Mononuclear cell (primary cell): ENCODE measurements at regions not wholly inside any gene's neighbourhood (a gene's known extent, or its start where the extent isn't known, plus 50 kb on each side); places are given as distances from the start of the nearest gene placed in this dataset.
"Not testable (repeated sequence)": the region's sequence is repeated elsewhere in the genome, so short reads cannot be mapped to it uniquely, and the experiment has no call there.

Experiments used
- H3K27me3 ChIP-seq: 2 replicates; pipeline ENCODE4 v1.6.0; 2011; ENCODE audit warnings: low read length, control low read depth; ENCODE audit not compliant: insufficient read depth
- H3K4me1 ChIP-seq: 2 replicates; pipeline ENCODE4 v1.5.1; 2011; ENCODE audit warnings: mild to moderate bottlenecking, low read length, control low read depth; ENCODE audit not compliant: insufficient read depth
- H3K4me3 ChIP-seq: 2 replicates; pipeline ENCODE4 v1.5.1; 2011; ENCODE audit warnings: mild to moderate bottlenecking, low read length, moderate library complexity
- H3K9me3 ChIP-seq: 2 replicates; pipeline ENCODE4 v1.5.1; 2011; ENCODE audit warnings: low read depth, mild to moderate bottlenecking, control low read depth, low read length

DNA sequence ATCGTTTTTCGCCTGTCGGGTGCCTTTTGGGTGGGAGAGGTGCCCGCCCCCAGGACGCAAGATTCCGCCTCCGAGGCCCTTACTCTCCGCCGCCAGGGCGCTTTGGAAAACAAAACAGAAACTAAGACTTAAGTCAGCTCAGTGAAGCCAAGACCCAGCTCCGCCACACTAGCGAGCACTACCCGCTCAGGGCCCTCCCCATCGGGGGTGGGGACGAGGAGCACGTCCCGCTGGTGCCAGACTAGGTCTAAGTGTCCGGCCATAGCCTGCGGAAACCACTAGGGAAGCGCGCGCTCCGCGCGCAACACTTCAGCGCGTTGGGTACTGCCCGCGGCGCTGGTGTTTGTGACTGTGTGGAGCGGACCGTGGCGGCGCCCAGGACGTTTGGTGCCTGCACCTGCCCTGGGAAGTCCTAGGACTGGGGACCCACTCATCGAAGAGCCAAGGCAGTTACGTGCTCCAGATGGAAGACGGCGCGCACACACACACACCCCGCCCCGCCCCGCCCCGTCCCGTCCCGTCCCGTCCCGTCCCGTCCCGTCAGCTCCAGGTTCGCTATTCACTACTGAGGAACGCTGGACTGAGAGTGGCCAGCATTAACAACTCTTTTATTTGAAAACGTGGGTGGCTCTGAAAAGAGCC is 57.6 kb upstream of the BOLA1 start:
- not testable (repeated sequence) for H3K9me3 ChIP-seq, H3K4me3 ChIP-seq, H3K27me3 ChIP-seq
- H3K4me1 ChIP-seq: peaks cover 26% of the 10 kb centered on the region

DNA sequence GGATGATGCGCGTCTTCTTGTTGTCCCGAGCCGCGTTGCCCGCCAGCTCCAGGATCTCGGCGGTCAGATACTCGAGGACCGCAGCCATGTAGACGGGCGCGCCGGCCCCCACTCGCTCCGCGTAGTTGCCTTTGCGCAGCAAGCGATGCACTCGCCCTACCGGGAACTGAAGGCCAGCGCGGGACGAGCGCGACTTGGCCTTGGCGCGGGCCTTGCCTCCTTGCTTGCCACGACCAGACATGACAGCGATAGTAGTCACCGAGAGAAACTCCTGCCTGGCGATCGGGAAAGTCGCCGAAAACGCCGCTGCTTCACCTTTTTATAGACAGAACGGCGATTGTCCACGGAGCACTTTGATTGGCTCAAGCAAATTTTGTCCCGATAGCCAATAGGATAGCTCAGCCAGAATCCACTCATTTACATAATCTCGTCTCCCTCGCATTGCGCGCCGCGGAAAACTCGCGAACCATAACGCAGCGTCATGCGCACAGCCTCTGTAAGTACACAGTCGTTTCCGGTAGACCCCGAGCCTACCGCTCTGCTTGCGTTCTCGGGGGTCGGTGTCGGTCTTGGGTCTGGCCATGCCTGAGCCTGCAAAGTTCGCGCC is 56.8 kb upstream of the BOLA1 start:
- H3K4me1 ChIP-seq: peaks cover 34% of the 10 kb centered on the region
- H3K4me3 ChIP-seq, H3K9me3 ChIP-seq, H3K27me3 ChIP-seq: not testable (repeated sequence)

DNA sequence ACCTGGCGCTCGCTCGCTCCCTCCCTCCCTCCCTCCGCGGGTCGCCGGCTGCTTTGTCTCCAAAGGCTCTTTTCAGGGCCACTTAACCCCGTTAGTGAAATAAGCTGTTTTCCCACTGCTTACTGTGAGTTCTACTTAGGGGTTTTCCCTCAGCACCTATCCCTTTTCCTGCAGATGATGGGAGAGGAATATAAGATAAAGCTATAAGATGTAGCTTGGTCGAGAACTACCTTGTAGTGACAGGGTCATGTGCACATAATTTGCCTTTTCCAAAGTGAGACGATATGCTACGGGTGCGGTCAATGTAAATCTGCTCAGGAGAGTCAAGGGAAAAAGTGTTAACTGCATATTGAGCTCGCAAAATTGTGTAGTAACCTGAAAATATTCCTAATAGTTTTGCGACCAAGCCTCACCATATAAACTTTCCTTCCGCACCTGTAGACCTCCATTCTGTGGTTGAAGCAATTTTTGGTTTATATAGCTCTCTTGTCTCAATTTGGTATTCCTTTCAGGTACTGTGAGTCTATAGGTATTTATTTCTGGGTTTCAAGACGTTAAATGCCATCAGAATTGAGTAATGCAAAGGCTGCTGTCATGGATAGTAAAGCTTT is 55.8 kb upstream of the BOLA1 start:
- Histone ChIP-seq H3K27me3 (no peaks in the 10 kb centered on the region), H3K4me1 (peaks cover 43% of the 10 kb centered on the region), H3K9me3 (no peaks in the 10 kb centered on the region), H3K4me3 (peak overlapping the region; percentile 61)

DNA sequence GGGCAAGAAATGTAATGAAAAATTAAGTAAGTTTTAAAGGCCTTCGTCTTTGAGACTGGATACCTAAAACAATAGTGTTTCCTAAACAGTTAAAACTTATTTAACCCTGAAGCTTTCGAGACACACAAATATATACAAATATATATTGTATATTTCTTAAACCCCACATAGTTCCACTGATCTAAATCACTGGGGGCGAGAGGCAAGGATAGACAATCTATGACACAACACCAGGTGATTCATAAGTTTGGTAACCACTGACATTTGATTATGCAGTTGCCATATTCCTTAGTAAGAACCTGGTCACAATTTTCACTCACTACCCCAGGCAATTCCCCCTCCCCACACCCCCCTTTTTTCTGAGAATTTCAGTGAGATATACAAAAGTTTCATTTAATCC is 55.3 kb upstream of the BOLA1 start:
- Histone ChIP-seq H3K4me1 (peaks cover 48% of the 10 kb centered on the region), H3K9me3 (no peaks in the 10 kb centered on the region), H3K27me3 (no peaks in the 10 kb centered on the region), H3K4me3 (peak overlapping the region; percentile 61)

DNA sequence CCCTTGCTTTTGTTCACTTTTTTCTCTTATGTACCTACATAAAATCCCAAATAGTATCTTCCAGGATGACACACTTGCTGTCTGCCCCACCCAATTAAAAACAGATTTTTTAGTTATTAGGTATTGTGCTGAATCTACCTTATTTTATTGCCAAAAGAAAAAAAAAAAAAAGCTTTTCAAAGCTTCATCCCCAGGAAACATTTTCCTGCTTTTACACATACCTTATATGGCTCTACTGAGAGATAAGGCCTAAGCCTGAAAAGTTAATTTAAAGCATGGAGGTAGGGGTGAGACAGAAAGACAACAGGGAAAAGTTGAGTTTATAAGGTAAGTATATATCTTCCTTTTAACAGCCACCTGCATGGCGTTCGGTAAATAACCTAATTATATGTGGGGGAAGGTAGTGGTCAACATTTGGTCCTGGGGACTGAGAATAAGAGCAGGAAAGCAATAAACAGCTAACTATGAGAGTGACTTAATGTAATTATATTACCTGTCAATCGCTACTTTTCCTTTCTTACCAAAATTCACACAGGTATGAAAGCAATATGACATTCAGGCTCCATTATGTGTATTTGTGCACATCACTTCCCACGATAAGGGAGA is 54.6 kb upstream of the BOLA1 start:
- H3K4me3 ChIP-seq: no peak overlapping the region
- H3K4me1 ChIP-seq: peaks cover 55% of the 10 kb centered on the region

DNA sequence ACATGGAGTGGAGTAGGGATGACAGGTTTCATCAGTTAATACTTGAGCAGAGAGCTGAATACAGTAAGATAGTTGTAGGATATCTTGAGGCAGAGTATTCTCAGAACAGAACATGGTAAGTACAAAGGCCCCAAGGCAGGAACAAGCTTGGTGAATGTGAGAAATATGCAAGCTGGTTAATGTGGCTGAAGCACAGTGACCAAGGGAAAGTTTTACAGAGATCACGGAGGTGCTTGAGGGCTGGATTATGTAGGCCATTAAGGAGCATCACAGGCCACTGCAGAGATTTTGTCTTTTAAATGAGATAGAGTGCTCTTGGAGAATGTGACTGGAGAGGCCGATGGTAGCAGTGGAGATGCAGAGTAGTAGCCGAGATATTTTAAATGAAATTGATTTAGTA is 54.0 kb upstream of the BOLA1 start:
- H3K4me3 ChIP-seq: no peak overlapping the region
- no peaks in the 10 kb centered on the region for H3K9me3 ChIP-seq
- no peaks in the 10 kb centered on the region for H3K27me3 ChIP-seq
- H3K4me1 ChIP-seq: peaks cover 56% of the 10 kb centered on the region

More for the DNA sequence above, 54.6 kb upstream of the BOLA1 start:
- Histone ChIP-seq H3K9me3 (no peaks in the 10 kb centered on the region), H3K27me3 (no peaks in the 10 kb centered on the region)

DNA sequence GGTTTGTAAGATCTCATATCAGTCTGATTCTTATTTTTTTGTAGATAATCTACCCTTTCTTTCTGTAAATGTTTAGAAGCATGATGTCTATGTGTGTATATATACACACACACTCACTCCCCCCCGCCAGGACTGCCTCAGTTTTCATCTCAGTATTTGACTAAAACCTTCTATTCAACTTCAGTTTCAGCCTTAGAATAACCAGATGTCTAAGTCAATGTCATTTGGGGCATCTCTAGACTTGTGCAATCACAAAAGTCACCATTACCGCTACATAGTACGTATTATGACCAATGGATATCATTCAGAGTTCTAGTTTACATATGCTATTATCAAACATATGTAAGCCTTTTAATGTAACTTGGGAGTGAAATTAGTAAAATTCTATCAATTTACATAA is 53.3 kb upstream of the BOLA1 start:
- peaks cover 56% of the 10 kb centered on the region for H3K4me1 ChIP-seq
- H3K4me3 ChIP-seq: no peak overlapping the region
- no peaks in the 10 kb centered on the region for H3K9me3 ChIP-seq

DNA sequence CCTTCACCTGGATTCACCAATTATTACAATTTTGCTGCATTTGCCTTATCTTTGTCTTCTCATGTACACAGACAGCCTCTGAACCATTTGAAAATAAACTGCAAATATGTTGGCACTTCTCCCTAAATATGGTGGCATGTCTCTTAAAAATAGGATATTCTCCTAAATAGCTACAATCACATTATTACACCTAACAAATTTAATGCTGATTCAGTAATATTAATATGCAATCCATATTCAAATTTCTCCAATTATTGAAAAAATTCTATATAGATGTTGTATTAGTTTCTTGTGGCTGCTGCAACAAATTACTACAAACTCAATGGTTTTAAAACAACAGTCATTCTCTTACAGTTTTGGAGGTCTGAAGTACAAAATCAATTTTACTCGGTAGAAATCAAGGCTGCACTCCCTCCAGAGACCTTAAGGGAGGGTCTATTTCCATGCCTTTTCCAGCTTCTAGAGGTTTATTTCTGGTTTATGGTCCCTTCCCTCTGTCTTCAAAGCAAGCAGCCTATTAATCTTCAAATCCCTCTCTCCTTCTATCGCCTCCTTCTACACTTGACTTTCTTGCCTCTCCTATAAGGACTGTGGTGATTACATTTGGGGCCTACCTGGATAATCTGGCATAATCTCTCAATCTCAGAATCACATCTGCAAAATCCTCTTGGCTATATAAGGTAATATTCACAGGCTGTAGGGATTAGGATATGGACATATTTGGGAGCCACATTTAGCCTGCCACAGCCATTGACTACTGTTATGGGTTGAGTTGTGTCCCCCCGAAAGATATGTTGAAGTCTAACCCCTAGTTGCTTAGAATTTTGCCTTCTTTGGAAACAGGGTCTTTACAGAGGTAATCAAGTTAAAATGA is 52.5 kb upstream of the BOLA1 start:
- no peak overlapping the region for H3K4me3 ChIP-seq
- H3K27me3 ChIP-seq: no peaks in the 10 kb centered on the region
- peaks cover 56% of the 10 kb centered on the region for H3K4me1 ChIP-seq
- no peaks in the 10 kb centered on the region for H3K9me3 ChIP-seq

More for the DNA sequence above, 53.3 kb upstream of the BOLA1 start:
- no peaks in the 10 kb centered on the region for H3K27me3 ChIP-seq

DNA sequence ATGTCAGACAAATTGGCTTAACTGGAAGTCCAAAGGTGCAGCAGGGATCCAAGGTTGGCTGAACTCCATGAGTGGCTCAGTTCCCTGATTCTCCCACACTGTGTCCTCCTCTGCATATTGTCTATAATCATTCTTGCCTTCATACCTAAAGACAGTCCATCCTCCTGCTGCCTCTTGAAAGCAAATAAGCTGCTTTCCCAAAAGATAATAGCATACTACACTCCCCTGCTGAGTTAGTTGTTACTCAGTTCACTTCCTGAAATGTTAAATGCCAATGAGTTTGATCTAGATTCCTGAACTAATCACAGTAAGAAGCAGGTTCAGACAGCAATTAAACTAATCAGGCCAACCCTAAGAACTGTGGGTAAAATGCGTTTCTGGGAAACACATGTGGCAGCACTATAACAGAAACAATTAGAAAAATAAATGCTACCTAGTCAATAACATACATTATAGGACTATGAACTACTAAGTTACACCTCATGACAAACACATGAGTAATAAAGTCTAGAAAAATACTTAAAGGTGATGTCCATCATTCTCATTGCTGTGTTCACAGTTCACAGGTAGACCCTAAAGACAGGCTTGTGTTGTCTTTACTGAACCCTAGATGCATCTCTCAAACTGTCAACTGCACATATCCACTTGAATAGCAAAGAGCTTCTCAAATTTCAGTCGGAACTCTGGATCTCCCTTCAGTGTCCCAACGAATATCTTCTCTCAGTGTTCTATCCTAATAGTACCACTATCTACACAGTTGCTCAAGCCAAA is 50.8 kb upstream of the BOLA1 start:
- H3K9me3 ChIP-seq: no peaks in the 10 kb centered on the region
- H3K4me1 ChIP-seq: peaks cover 54% of the 10 kb centered on the region
- H3K27me3 ChIP-seq: no peaks in the 10 kb centered on the region
- peak overlapping the region; percentile 42 for H3K4me3 ChIP-seq

DNA sequence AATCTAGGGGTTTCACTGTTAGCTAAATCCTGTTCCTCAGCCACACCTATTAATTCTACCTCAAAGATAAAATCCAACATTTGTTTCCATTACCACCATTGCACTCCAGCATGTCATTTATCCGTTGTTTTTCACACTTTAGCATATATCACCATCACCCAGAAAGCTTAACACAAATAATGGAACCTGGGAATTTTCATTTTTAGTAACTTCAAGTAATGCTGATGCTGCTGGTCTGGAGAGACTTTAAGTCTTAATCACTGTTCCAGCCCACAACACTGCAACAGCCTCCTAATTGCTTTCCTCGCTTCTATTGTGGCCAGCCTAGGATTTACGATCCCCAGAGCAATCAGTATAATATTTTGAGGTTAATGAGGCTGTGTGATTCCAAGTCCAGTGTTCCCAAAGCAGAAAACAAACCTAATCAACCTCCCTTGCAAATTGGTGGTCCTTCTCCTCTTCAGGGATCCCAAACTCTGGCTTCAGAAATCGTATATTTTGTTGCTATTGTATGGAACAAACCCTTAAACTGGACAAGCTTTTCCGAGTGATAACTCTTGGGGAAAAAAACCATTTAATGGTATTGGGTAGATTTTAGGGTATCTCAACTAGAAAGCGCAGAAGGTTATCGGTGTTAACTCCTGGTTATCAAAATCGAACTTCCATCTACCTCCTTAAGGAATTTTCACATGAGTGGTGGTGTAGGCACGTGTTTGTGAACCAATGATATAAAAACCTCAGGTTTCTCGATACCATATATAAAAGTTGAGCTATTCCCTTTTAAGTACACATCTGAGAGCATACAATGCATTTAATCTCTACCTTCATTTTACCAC is 50.0 kb upstream of the BOLA1 start:
- H3K4me1 ChIP-seq: peaks cover 47% of the 10 kb centered on the region
- H3K9me3 ChIP-seq: no peaks in the 10 kb centered on the region
- H3K4me3 ChIP-seq: peak overlapping the region; percentile 42
- no peaks in the 10 kb centered on the region for H3K27me3 ChIP-seq
